Fibroblast of upper back skin (primary cell): ENCODE measurements at regions not wholly inside any gene's neighbourhood (a gene's known extent, or its start where the extent isn't known, plus 50 kb on each side); places are given as distances from the start of the nearest gene placed in this dataset.
"Not testable (repeated sequence)": the region's sequence is repeated elsewhere in the genome, so short reads cannot be mapped to it uniquely, and the experiment has no call there.

Experiments used
- DNase-seq: peaks from one replicate; pipeline ENCODE4 v3.0.0-alpha.2; 2013

- no peak for DNase-seq
Observed at GRCh38 chr5:98521821-98522220, 251.6 kb upstream of the RGMB start.

GRCh38 chr5:98524773-98525172 is 248.7 kb upstream of the RGMB start:
- DNase-seq: no peak

GRCh38 chr5:98527846-98528245 is 245.6 kb upstream of the RGMB start:
- DNase-seq: no peak

- DNase-seq: no peak
Observed at GRCh38 chr5:98529321-98529720, 244.1 kb upstream of the RGMB start.

GRCh38 chr5:98530224-98530623 is 243.2 kb upstream of the RGMB start:
- no peak for DNase-seq

- no peak for DNase-seq
Observed at GRCh38 chr5:98535901-98536300, 237.6 kb upstream of the RGMB start.

- peak; percentile 35 for DNase-seq
Observed at GRCh38 chr5:98540056-98540455, 233.4 kb upstream of the RGMB start.

GRCh38 chr5:98541641-98542040 is 231.8 kb upstream of the RGMB start:
- DNase-seq: no peak

- no peak for DNase-seq
Observed at GRCh38 chr5:98543490-98543889, 230.0 kb upstream of the RGMB start.

GRCh38 chr5:98546924-98547323 is 226.5 kb upstream of the RGMB start:
- not testable (repeated sequence) for DNase-seq

- DNase-seq: peak; percentile 63
Observed at GRCh38 chr5:98556712-98557111, 216.8 kb upstream of the RGMB start.

- DNase-seq: peak; percentile 14
Observed at GRCh38 chr5:98557916-98558315, 215.5 kb upstream of the RGMB start.

GRCh38 chr5:98563885-98564653 is 209.4 kb upstream of the RGMB start:
- no peak for DNase-seq

- peak; percentile 56 for DNase-seq
Observed at GRCh38 chr5:98564836-98565235, 208.6 kb upstream of the RGMB start.

GRCh38 chr5:98568336-98568735 is 205.1 kb upstream of the RGMB start:
- peak; percentile 58 for DNase-seq

- DNase-seq: no peak
Observed at GRCh38 chr5:98569288-98569687, 204.2 kb upstream of the RGMB start.

- DNase-seq: peak; percentile 49
Observed at GRCh38 chr5:98570010-98570409, 203.5 kb upstream of the RGMB start.

GRCh38 chr5:98570661-98571191 is 202.7 kb upstream of the RGMB start:
- peak; percentile 70 for DNase-seq

GRCh38 chr5:98573834-98574320 is 199.6 kb upstream of the RGMB start:
- DNase-seq: no peak

GRCh38 chr5:98576275-98576674 is 197.2 kb upstream of the RGMB start:
- DNase-seq: no peak

- DNase-seq: no peak
Observed at GRCh38 chr5:98578438-98578837, 195.0 kb upstream of the RGMB start.

- peak; percentile 68 for DNase-seq
Observed at GRCh38 chr5:98581112-98581997, 192.1 kb upstream of the RGMB start.

GRCh38 chr5:98583586-98583985 is 189.9 kb upstream of the RGMB start:
- DNase-seq: no peak
